Caki2 (cell line): ENCODE measurements at regions not wholly inside any gene's neighbourhood (a gene's known extent, or its start where the extent isn't known, plus 50 kb on each side); places are given as distances from the start of the nearest gene placed in this dataset.
A peak's percentile ranks its signal among the peaks of the same experiment; 100 is the strongest.

Experiments
- DNase-seq: peaks from one replicate; pipeline ENCODE4 v3.0.0-alpha.2; 2015; ENCODE audit warnings: low read depth
- in situ Hi-C: cut with HindIII; loops from 2 replicates; pipeline ENCODE4 v1.10.0; 2016; ENCODE audit warnings: low sequenced_read_pairs, low pct_unique_long_range_greater_than_20kb, mixed read lengths

- in situ Hi-C loops, result no loop called here
- no peak for DNase-seq
Measured at GRCh38 chr21:35783721-35784120, 276.6 kb downstream of the SETD4 start.

- in situ Hi-C loops, result no loop called here
Measured at GRCh38 chr21:35782667-35783066, 277.7 kb downstream of the SETD4 start.

GRCh38 chr21:35780983-35781382 lies 279.3 kb downstream of the SETD4 start:
- in situ Hi-C loops, result no loop called here
- DNase-seq, result no peak

More at GRCh38 chr21:35782667-35783066, 277.7 kb downstream of the SETD4 start:
- DNase-seq, result no peak

- peak; percentile 94 for DNase-seq
- in situ Hi-C loops, result no loop called here
Measured at GRCh38 chr21:35779690-35780570, 280.4 kb downstream of the SETD4 start.

- in situ Hi-C loops, result no loop called here
- no peak for DNase-seq
Measured at GRCh38 chr21:35779167-35779566, 281.2 kb downstream of the SETD4 start.

- in situ Hi-C loops, result no loop called here
- DNase-seq, result no peak
Measured at GRCh38 chr21:35777081-35777480, 283.2 kb downstream of the SETD4 start.

GRCh38 chr21:35775778-35776544 lies 284.4 kb downstream of the SETD4 start:
- in situ Hi-C loops, result no loop called here
- DNase-seq, result no peak

- DNase-seq, result no peak
- in situ Hi-C loops, result no loop called here
Measured at GRCh38 chr21:35770101-35770945, 290.0 kb downstream of the SETD4 start.

GRCh38 chr21:35768187-35768586 lies 292.1 kb downstream of the SETD4 start:
- in situ Hi-C loops, result no loop called here
- no peak for DNase-seq

- in situ Hi-C loops, result no loop called here
- no peak for DNase-seq
Measured at GRCh38 chr21:35764586-35764985, 295.7 kb downstream of the SETD4 start.

GRCh38 chr21:35764077-35764476 lies 296.2 kb downstream of the SETD4 start:
- in situ Hi-C loops, result no loop called here

GRCh38 chr21:35754583-35754982 lies 305.7 kb downstream of the SETD4 start:
- in situ Hi-C loops, result no loop called here
- no peak for DNase-seq

More at GRCh38 chr21:35764077-35764476, 296.2 kb downstream of the SETD4 start:
- no peak for DNase-seq

- no peak for DNase-seq
- in situ Hi-C loops, result no loop called here
Measured at GRCh38 chr21:35753308-35753707, 307.0 kb downstream of the SETD4 start.

- in situ Hi-C loops, result no loop called here
- no peak for DNase-seq
Measured at GRCh38 chr21:35751171-35751570, 309.2 kb downstream of the SETD4 start.

- in situ Hi-C loops, result no loop called here
- DNase-seq, result no peak
Measured at GRCh38 chr21:35749904-35750303, 310.4 kb downstream of the SETD4 start.

- no peak for DNase-seq
- in situ Hi-C loops, result no loop called here
Measured at GRCh38 chr21:35748678-35749314, 311.5 kb downstream of the SETD4 start.

- in situ Hi-C loops, result no loop called here
Measured at GRCh38 chr21:35743571-35743970, 316.8 kb downstream of the SETD4 start.

GRCh38 chr21:35738347-35738961 lies 321.9 kb downstream of the SETD4 start:
- peak; percentile 30 for DNase-seq
- in situ Hi-C loops, result no loop called here

More at GRCh38 chr21:35743571-35743970, 316.8 kb downstream of the SETD4 start:
- no peak for DNase-seq
